ENCODE measurements at regions not wholly inside any gene's neighbourhood (a gene's known extent, or its start where the extent isn't known, plus 50 kb on each side); places are given as distances from the start of the nearest gene placed in this dataset.
"Not testable (repeated sequence)": the region's sequence is repeated elsewhere in the genome, so short reads cannot be mapped to it uniquely, and the experiment has no call there.

- DNase-seq, result no peak
Observed at GRCh38 chr11:37248145-37248544, 650.1 kb upstream of the RAG2 start.

DNA sequence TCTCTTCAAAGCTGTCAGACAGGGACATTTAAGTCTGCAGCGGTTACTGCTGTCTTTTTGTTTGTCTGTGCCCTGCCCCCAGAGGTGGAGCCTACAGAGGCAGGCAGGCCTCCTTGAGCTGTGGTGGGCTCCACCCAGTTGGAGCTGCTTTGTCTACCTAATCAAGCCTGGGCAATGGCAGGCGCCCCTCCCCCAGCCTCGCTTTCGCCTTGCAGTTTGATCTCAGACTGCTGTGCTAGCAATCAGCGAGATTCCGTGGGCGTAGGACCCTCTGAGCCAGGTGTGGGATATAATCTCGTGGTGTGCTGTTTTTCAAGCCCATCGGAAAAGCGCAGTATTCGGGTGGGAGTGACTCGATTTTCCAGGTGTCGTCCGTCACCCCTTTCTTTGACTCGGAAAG is 648.1 kb upstream of the RAG2 start:
- DNase-seq, result not testable (repeated sequence)

- no peak for DNase-seq
Observed at GRCh38 chr11:37230865-37231264, 632.8 kb upstream of the RAG2 start.

- DNase-seq, result no peak
Observed at GRCh38 chr11:37223962-37224361, 625.9 kb upstream of the RAG2 start.

GRCh38 chr11:37203006-37203405 is 605.0 kb upstream of the RAG2 start:
- DNase-seq, result no peak

DNA sequence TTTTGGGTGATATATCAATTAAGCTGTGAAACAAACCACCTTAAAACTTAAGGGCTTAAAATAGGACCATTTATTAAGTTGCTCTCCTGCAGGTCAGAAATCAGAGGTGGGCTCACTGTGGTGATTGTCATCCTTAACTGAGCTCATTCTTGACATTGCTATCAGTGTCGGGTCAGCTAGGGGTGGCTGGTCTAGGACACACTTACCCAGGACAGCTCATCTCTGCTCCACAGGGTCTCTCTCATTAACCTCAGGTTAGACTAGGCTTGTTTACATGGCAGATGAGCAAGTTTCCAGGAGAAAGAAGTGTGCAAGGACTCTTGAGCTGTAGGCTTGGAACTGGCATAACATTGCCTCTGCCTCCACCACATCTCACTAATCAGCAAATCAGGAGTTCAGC is 601.0 kb upstream of the RAG2 start:
- DNase-seq, result no peak

DNA sequence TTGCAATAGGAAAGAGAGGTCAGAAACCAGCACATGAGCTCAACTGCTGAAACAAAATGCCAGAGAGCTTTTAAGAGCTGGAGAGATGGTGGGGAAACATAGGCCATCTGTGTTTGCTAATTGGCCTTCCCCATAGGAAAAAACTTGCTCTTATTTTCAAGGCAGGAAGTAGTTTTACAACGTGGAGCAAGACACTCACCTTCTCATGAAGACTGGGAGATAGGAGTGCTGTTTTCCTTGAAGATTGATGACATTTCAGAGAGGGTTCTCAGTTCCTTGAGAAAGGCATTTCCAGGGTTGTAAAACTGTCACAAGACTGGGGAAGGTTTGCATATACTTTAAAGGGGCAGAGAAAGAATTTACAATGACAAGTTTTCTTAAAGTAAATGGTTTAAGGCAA is 586.3 kb upstream of the RAG2 start:
- no peak for DNase-seq

DNA sequence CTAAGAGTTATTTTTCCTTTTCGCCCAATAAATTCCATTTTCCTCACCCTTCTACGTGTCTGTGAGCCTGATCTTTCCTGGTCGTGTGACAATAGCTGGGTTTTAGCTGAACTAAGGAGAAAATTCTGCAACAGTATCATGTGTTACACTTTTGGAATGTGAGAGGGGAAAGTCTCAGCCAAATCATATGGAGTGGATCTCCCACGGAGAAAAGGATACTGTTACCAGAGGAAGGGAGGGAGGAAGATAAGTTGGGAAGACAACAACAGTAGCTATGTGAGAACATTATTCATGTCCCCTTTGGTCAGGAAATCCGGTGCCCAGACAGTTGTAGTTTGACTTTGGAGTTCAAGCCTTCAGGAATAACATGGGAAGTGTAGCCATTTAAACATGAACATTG is 584.0 kb upstream of the RAG2 start:
- DNase-seq, result no peak

GRCh38 chr11:37177721-37178120 is 579.7 kb upstream of the RAG2 start:
- no peak for DNase-seq

- DNase-seq, result no peak
Observed at GRCh38 chr11:37171451-37171850, 573.4 kb upstream of the RAG2 start.

DNA sequence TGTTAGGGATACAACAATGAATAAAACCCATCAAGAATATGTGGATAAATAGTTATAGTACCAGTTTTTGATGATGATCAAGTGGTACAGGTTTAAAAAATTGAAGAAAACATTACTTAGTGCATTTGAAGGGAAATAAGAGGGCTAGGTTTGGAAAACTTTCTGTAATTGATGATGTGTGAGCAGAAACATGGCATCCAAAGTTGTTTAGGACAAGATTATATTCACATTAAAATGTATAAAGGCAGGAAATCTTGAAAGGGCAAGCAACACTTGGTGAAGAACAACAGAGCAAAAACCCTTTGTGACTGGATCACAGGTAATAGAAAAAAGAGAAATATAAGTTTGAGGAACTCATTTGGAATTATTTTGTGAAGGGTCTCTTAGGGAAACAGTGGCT is 572.3 kb upstream of the RAG2 start:
- DNase-seq, result no peak

- DNase-seq, result not testable (repeated sequence)
Observed at GRCh38 chr11:37145434-37145833, 547.4 kb upstream of the RAG2 start.

- DNase-seq, result no peak
Observed at GRCh38 chr11:37142591-37142990, 544.6 kb upstream of the RAG2 start.

DNA sequence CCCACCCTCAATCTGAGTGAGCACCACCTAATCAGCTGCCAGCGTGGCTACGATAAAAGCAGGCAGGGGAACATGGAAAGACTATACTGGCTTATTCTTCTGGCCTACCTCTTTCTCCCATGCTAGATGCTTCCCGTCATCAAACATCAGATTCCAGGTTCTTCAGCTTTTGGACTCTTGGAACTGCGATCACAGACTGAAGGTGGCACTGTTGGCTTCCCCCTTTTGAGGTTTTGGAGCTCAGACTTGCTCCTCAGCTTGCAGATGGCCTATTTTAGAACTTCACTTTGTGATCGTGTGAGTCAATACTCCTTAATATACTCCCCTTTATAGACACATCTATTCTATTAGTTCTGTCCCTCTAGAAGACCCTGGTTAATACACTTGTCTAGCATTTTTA is 543.7 kb upstream of the RAG2 start:
- DNase-seq, result no peak

DNA sequence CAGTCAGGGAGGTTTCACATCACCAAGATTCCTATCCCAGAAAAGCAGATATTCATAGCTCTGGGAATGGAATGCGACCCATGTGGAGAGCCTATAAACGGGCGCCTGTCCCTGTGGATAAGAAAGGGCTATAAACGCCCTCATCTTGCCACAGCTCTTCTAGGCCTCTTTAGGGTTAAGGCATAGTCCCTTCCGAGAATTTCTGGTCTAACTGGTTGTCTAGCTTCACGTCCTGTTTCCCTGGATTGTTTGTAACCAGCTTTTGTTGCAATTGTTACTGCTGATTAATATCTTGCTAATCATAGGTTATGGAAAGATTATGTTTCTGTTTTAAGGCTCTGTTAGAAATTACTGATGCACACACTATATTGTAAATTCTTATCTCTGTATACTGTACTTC is 537.6 kb upstream of the RAG2 start:
- DNase-seq, result not testable (repeated sequence)

- DNase-seq, result no peak
Observed at GRCh38 chr11:37134637-37135036, 536.6 kb upstream of the RAG2 start.

GRCh38 chr11:37124384-37124783 is 526.3 kb upstream of the RAG2 start:
- no peak for DNase-seq

GRCh38 chr11:37115963-37116362 is 517.9 kb upstream of the RAG2 start:
- no peak for DNase-seq

DNA sequence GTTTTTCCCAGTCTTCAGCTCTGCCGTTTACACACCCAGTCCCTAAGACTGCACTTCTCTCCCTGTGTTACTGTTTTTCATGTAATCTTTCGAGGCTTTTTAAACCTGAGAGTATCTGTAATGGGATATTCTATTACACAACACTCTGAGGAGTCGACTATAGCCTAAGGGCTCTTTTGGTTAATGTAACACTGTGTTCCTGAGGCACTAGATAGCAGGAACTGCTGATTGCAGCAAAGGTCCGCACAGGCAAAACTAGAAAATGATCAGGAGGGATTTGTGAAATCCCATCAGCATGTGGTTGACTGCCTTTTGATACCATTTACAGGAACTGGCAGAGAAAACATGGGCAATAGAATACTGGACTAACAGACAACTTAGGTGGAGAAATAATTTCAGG is 512.3 kb upstream of the RAG2 start:
- no peak for DNase-seq

DNA sequence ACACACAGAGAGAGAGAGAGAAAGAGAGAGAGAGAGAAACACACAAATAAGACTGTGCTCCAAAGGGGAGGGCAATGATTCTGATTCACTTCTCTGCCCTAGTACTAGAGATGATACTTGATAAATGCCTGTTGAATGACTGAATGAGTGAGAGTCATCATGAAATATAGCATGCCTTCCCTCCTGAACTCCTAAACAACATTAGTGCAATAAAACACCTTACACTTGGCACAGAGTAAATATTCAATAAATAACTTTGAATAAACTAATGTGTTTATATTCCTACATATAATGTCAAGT is 511.2 kb upstream of the RAG2 start:
- no peak for DNase-seq

GRCh38 chr11:37108436-37109285 is 510.6 kb upstream of the RAG2 start:
- DNase-seq, result no peak

- no peak for DNase-seq
Observed at GRCh38 chr11:37107831-37108230, 509.8 kb upstream of the RAG2 start.

DNA sequence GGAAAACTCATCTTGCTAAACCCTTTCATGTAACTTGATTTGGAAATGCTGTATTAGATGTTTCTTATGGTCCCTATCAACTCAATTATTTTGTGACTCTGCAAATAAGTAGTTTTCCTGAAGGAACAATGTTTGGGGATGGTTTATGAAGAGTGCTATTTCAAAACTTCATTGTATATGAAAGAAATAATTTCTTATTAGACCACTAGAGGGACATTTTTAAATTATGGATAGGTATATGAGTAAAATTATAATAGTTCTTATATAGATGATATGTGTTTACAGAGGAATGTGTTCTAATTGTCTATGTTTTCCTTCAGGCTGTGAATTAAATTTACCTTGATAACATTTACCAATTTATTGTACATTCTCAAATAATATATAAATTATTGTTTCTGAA is 509.4 kb upstream of the RAG2 start:
- DNase-seq, result no peak

DNA sequence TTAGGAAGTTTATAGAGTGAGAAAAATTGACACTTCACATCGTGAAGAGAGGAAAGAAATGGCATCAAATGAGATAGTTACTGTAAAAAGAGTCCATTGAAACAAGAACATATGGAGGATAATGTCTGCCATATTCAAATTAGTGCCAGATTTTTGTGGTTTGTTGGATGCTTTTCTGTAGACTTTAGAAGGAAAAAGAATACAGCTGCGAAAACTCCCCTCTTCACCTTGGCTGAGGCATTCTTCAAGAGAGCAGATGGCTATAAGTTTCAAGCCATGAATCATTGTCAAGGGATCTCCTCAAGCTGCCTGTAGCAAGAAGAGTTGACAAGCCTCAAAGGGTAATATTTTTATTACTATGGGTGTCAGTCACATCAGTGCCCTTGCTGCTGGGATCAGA is 507.4 kb upstream of the RAG2 start:
- DNase-seq, result no peak

DNA sequence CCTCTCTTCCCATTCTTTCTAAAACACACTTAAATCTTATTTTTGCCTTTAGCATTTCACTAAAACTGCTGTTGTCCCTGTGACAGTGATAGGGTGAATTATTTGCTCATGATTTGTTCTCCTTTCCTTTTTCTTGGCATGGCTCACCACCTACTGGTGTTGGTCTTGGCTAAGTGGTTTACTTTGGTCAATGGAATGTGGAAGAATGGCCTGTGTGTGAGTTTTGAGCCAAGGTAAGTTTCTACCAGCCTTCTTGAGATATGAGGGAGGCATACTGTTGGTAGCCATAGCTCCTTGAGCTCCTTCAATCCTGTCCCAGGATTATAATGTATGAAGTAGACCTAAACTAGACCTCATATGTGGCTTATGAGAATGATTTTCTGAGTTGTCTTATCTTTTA is 506.3 kb upstream of the RAG2 start:
- DNase-seq, result no peak

Measured in T-helper 1 cell (primary cell).